ENCODE measurements at regions not wholly inside any gene's neighbourhood (a gene's known extent, or its start where the extent isn't known, plus 50 kb on each side); places are given as distances from the start of the nearest gene placed in this dataset.

- peaks cover 9% of the 10 kb centered on the region for H3K4me1 Mint-ChIP-seq
- no peaks in the 10 kb centered on the region for H3K36me3 Mint-ChIP-seq
- peaks cover 45% of the 10 kb centered on the region for H3K27me3 Mint-ChIP-seq (ENCODE audit: low read depth)
- no peak overlapping the region for H3K27ac Mint-ChIP-seq
- no peak overlapping the region for H3K4me3 Mint-ChIP-seq
- no peak for DNase-seq (ENCODE audit: low spot score in 2 of 2, unreplicated experiment in 2 of 2)
- H3K9me3 Mint-ChIP-seq: no peaks in the 10 kb centered on the region
- no peak for TF ChIP-seq CTCF (IDR thresholded peaks at IDR 0.05; ENCODE audit: unreplicated experiment)
These were observed 81.1 kb upstream of the PRNP start for GRCh38 chr20:4605166-4605565.

- peaks cover 10% of the 10 kb centered on the region for H3K4me1 Mint-ChIP-seq
- no peak for TF ChIP-seq CTCF (IDR thresholded peaks at IDR 0.05; ENCODE audit: unreplicated experiment)
- no peaks in the 10 kb centered on the region for H3K36me3 Mint-ChIP-seq
- H3K27ac Mint-ChIP-seq: no peak overlapping the region
- H3K4me3 Mint-ChIP-seq: no peak overlapping the region
- DNase-seq (ENCODE audit: low spot score in 2 of 2, unreplicated experiment in 2 of 2): no peak
- H3K9me3 Mint-ChIP-seq: no peaks in the 10 kb centered on the region
- H3K27me3 Mint-ChIP-seq (ENCODE audit: low read depth): peaks cover 47% of the 10 kb centered on the region
These were observed 81.7 kb upstream of the PRNP start for GRCh38 chr20:4604580-4604979.

GRCh38 chr20:4603724-4604123, 82.5 kb upstream of the PRNP start:
- Mint-ChIP-seq H3K27me3 (ENCODE audit: low read depth) (peaks cover 54% of the 10 kb centered on the region), H3K27ac (no peak overlapping the region), H3K9me3 (no peaks in the 10 kb centered on the region), H3K4me3 (no peak overlapping the region), H3K4me1 (peaks cover 10% of the 10 kb centered on the region), H3K36me3 (no peaks in the 10 kb centered on the region)
- no peak for TF ChIP-seq CTCF (IDR thresholded peaks at IDR 0.05; ENCODE audit: unreplicated experiment)
- no peak for DNase-seq (ENCODE audit: low spot score in 2 of 2, unreplicated experiment in 2 of 2)

GRCh38 chr20:4602297-4602631, 84.0 kb upstream of the PRNP start:
- Mint-ChIP-seq H3K36me3 (no peaks in the 10 kb centered on the region), H3K27ac (no peak overlapping the region), H3K9me3 (peaks cover under 1% of the 10 kb centered on the region), H3K4me3 (no peak overlapping the region), H3K27me3 (ENCODE audit: low read depth) (peaks cover 57% of the 10 kb centered on the region), H3K4me1 (peaks cover 10% of the 10 kb centered on the region)
- TF ChIP-seq CTCF (IDR thresholded peaks at IDR 0.05; ENCODE audit: unreplicated experiment): no peak
- no peak for DNase-seq (ENCODE audit: low spot score in 2 of 2, unreplicated experiment in 2 of 2)

GRCh38 chr20:4601630-4602296, 84.5 kb upstream of the PRNP start:
- peaks cover 5% of the 10 kb centered on the region for H3K9me3 Mint-ChIP-seq
- no peak for DNase-seq (ENCODE audit: low spot score in 2 of 2, unreplicated experiment in 2 of 2)
- H3K4me1 Mint-ChIP-seq: peaks cover 10% of the 10 kb centered on the region
- H3K27me3 Mint-ChIP-seq (ENCODE audit: low read depth): peaks cover 59% of the 10 kb centered on the region
- H3K4me3 Mint-ChIP-seq: no peak overlapping the region
- no peak for TF ChIP-seq CTCF (IDR thresholded peaks at IDR 0.05; ENCODE audit: unreplicated experiment)
- H3K27ac Mint-ChIP-seq: no peak overlapping the region
- H3K36me3 Mint-ChIP-seq: no peaks in the 10 kb centered on the region

Measured in mesothelial cell of epicardium (in vitro differentiated cells).